GM19463 (cell line): ENCODE measurements at regions not wholly inside any gene's neighbourhood (a gene's known extent, or its start where the extent isn't known, plus 50 kb on each side); places are given as distances from the start of the nearest gene placed in this dataset.

Experiments used
- ATAC-seq: cut with Tn5 transposase; IDR thresholded peaks from one replicate; pipeline ENCODE4 v1.9.1; 2021; ENCODE audit warnings: mild to moderate bottlenecking, moderate library complexity; ENCODE audit not compliant: unreplicated experiment

DNA sequence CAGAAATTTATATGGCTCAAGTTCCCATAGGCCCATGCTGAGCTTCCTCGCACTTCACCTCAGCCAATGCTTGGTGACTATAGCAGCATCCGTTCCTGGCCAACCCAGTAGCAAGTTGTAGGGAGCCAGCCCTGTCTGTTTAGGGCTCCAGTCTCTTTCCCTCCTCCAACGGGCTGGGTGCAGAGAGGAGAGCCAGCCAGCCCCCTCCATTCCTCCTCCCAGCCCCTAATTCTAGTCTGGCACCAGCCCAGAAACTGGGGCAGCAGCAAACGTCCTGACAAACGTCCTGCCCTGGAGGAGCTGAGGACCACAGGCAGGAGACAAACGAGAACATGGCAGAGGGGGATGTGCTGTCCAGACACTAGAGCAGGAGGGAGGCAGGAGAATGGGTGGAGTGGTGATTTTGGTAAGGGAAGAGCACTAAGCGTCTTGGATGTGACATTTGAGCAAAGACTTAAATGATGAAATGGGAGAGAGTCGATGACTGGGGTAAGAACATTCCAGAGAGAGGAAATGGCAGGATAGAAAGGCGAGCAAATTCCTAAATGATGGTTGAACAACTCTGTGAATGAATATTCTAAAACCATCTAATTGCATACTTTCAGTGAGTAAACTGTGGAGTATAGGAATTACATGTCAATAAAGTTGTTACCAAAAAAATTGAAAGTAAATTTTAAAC lies 222.5 kb upstream of the DAPK1 start:
- ATAC-seq: no peak

DNA sequence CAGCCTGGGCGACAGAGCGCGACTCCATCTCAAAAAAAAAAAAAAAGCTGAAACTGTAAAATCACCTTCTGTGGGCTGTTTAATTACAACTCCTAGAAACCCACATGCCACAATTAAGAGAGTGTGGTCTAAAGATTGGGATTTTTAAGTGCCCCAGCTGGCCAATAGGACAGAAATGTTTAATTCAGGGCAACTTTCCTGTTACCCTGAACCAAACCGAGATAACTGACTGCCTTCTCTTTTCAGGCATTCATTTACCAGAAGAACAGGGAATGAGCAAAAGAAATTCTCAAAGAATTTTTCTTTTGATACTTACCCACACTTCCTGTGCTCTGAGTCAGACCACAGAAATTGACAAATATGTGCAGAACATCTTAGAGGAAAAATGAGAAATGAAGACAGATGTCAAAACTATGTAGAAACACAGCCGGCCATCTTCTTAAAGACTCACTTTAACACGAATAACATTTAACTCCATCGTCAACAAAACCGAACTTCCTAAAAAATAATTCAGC lies 221.3 kb upstream of the DAPK1 start:
- ATAC-seq: no peak

DNA sequence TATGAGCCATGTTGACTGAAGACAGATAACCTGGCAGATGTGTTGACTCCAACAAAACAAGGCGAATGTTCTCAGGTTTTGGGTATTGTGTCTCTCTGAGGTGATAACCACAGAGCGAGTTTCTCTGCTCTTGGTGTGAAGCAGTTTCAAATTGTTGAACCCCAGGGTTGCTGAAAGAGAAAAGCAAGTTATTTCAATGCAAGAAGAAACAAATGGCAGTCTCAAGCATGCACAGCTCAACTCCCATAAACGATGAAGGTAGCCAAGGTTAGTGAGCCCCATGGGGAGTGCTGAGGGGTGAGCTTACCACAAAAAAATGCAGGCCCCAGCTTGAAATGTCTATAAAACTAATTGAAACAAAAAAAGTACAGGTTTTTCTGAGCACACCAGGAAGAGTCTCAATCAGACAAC lies 220.8 kb upstream of the DAPK1 start:
- ATAC-seq: no peak

DNA sequence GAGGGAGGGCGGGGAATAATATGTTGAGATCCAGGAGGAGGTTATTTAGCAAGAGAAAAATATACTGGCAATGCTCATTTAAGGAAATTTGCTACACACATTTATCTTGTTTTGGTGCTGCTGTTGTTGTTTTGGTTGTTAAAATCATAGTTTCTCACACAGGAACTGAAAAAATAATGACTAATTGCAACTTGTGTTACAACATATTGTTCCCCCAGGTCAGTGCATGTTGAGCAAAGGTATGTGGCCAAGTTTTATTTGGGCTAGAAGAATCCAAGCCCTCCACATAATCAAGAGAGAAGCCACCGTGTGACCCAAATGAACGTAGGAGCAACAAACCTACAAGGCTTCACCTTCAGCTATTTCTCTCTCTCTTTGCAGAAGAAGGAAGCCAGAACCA lies 220.3 kb upstream of the DAPK1 start:
- no peak for ATAC-seq

- ATAC-seq: no peak
Observed at GRCh38 chr9:87278971-87279733, 218.5 kb upstream of the DAPK1 start.

DNA sequence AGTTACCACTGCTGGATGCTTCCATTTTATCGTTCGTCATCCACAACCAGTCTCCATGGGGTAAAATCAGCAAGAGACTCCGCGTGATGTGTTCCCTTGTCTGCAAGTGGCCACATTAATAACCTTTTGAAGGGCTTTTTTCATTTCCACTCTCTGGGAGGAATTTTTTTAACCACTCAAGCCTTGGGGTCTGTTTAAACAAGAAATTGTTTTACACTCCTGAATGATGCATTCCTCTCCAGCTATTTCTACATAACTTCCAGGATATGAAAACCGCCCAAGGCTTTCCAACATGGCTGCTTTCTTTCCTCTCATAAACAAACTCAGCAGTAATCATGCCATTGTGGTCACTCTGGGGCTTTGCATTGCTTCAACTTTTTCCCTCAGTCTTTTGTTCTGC lies 217.2 kb upstream of the DAPK1 start:
- no peak for ATAC-seq

DNA sequence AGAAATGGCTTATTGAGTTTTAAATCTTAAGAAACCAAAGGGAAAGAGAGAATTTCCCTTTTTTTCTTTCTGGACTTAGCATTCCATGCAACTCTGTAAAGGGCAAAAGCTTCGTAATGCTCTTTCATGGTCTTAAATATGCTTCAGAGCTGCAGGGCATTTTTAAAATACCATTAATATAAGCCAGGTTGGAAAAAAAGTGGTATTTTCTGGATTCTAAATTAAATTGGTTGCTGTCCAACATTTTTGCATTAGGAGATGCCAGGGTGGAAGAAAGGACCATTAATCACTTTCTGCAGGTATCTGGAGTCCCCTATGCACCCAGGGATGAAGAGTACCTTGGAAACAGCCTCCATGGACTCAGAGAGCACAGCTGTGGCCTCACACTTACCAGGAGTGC lies 215.1 kb upstream of the DAPK1 start:
- no peak for ATAC-seq

DNA sequence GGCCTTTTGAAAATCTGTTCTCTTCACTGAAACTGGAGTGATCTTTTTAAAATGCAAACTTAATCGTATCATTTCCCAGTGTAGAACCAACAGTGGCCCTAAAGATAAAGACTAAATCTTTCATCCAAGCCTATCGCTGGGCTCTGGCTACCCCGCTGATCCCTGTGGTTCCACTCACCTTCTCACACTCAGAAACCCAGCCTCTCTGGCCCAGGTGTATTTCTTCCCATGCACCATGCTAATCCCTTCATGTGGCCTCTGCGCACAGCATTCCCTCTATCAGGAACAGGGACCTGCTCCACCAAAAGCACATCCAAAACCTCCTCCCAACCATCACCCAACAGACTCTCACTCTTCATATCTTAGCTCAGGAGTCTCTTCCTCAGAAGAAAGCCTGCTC lies 214.1 kb upstream of the DAPK1 start:
- no peak for ATAC-seq

GRCh38 chr9:87285183-87285850 lies 212.3 kb upstream of the DAPK1 start:
- ATAC-seq: no peak

- no peak for ATAC-seq
Observed at GRCh38 chr9:87286506-87286905, 211.2 kb upstream of the DAPK1 start.

- no peak for ATAC-seq
Observed at GRCh38 chr9:87290241-87291052, 207.2 kb upstream of the DAPK1 start.

GRCh38 chr9:87292449-87293191 lies 205.0 kb upstream of the DAPK1 start:
- no peak for ATAC-seq

DNA sequence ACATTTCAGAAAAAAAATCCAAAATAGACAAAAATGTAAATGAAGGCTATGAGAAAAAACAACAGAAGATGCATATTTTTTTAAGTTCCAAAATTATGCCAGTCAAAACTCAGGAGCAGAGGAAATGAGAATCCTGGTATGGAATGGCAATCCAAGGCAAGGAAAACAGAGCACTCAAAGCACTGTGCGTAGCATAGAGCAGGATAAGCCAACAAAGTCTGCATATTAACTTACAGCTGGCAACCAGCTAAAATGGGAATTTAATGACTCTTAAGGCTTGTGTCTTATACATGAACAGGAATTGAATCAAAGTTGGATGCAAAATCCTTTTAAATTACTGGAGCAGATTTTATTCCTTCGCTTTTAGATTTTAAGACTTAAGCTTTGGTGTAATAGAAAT lies 203.5 kb upstream of the DAPK1 start:
- ATAC-seq: no peak

- no peak for ATAC-seq
Observed at GRCh38 chr9:87300915-87301314, 196.8 kb upstream of the DAPK1 start.

GRCh38 chr9:87301371-87301770 lies 196.3 kb upstream of the DAPK1 start:
- no peak for ATAC-seq

DNA sequence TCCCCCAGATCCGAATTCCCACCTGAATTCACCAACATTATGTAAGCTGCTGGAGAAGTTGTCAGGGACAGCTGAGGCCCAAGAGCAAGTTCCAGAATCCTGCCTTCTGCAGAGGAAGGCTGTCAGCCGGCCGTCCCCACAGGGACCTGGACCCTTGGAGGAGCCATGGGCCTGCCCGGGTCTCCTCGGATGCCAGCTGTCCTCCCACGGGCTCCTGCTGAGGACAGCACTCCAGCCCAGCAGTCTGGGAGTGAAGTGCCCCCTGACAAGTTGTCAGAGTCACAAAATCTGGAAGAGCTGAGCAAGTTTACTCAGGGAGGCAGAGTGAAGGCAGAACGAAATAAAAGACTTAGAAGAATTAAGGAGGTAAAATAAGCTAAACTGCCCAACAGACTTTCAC lies 192.5 kb upstream of the DAPK1 start:
- ATAC-seq: no peak

GRCh38 chr9:87306006-87306405 lies 191.7 kb upstream of the DAPK1 start:
- no peak for ATAC-seq

- no peak for ATAC-seq
Observed at GRCh38 chr9:87307848-87308247, 189.8 kb upstream of the DAPK1 start.

DNA sequence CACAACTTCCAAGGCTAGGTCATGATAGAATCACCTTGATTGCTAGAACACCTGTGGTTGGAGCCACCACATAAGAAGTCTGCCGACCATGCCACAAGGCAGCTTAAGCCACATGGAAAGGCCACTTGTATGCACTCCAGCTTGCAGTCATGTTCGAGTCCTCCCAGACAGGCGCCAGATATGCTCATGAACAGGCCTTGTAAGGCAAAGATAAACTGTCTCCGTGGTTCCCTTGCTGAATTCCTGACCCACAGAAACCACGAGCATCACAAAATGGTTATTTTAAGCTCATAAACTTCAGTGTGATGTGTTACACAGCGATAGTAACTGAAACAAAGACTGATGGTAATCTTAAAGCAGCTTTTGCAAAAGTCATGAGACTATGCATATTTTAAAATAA lies 188.4 kb upstream of the DAPK1 start:
- no peak for ATAC-seq

- no peak for ATAC-seq
Observed at GRCh38 chr9:87310827-87311523, 186.7 kb upstream of the DAPK1 start.
